IMR-90 (cell line): ENCODE measurements at regions not wholly inside any gene's neighbourhood (a gene's known extent, or its start where the extent isn't known, plus 50 kb on each side); places are given as distances from the start of the nearest gene placed in this dataset.

ENCODE experiments used
- ATAC-seq: fragments of 200-7000 bp; cut with Tn5 transposase; 2 replicates; pipeline ENCODE4 v1.9.1; 2020; ENCODE audit warnings: low read depth, mild to moderate bottlenecking, moderate library complexity
- BruUV-seq: library from RNA; stranded (reverse); fragments of 400-500 nt; replicated peaks from 2 replicates; lab custom pipeline; 2021; lab: Mats Ljungman, UMichigan
- CTCF ChIA-PET: fragments of 300-600 bp; formaldehyde crosslinking; extraction: SDS; loops from one replicate; lab custom pipeline; 2021; ENCODE audit warnings: antibody characterized with exemption; lab: Yijun Ruan, JAX
- POLR2A ChIA-PET: fragments of 300-600 bp; sonication (Branson Sonifier 250); formaldehyde crosslinking; loops from one replicate; lab custom pipeline; 2022; ENCODE audit warnings: antibody characterized with exemption; ENCODE audit not compliant: unreplicated experiment; lab: Charles Lee
- DNase-seq: peaks from one replicate; pipeline ENCODE4 v3.0.0; 2013
- H2AFZ ChIP-seq: replicated peaks from 2 replicates; pipeline ENCODE3; 2013; ENCODE audit warnings: low read length, mild to moderate bottlenecking; ENCODE audit not compliant: poor library complexity
- H2AK5ac ChIP-seq: 2 replicates; pipeline ENCODE4 v1.6.1; 2013; ENCODE audit warnings: low read depth, low read length, inconsistent platforms
- H2AK9ac ChIP-seq: replicated peaks from 2 replicates; pipeline ENCODE3; 2013; ENCODE audit warnings: mild to moderate bottlenecking, low read depth, low read length, moderate library complexity; ENCODE audit not compliant: poor library complexity
- H2BK120ac ChIP-seq: 2 replicates; pipeline ENCODE4 v1.6.1; 2013; ENCODE audit warnings: low read depth, low read length, inconsistent platforms
- H2BK15ac ChIP-seq: 3 replicates; pipeline ENCODE4 v1.6.1; 2013; ENCODE audit warnings: low read depth, low read length, inconsistent platforms
- H2BK20ac ChIP-seq: 2 replicates; pipeline ENCODE4 v1.6.1; 2013; ENCODE audit warnings: low read depth, mild to moderate bottlenecking, inconsistent platforms, low read length, moderate library complexity
- H2BK5ac ChIP-seq: 2 replicates; pipeline ENCODE4 v1.6.1; 2013; ENCODE audit warnings: mild to moderate bottlenecking, low read depth, low read length, inconsistent platforms; ENCODE audit not compliant: poor library complexity, severe bottlenecking
- H3K14ac ChIP-seq: replicated peaks from 2 replicates; pipeline ENCODE4 v1.6.1; 2013; ENCODE audit warnings: low read depth, low read length, inconsistent platforms
- H3K18ac ChIP-seq: 2 replicates; pipeline ENCODE4 v1.6.1; 2013; ENCODE audit warnings: low read depth, low read length, control low read depth
- H3K23ac ChIP-seq: 2 replicates; pipeline ENCODE4 v1.6.1; 2013; ENCODE audit warnings: low read depth, low read length, inconsistent platforms
- H3K27ac ChIP-seq: 2 replicates; pipeline ENCODE4 v1.5.1; 2013; ENCODE audit warnings: mild to moderate bottlenecking, control low read depth, low read length; ENCODE audit not compliant: insufficient read depth
- H3K27me3 ChIP-seq: 2 replicates; pipeline ENCODE4 v1.6.1; 2013; ENCODE audit warnings: low read length; ENCODE audit not compliant: control insufficient read depth, insufficient read depth
- H3K36me3 ChIP-seq: 2 replicates; pipeline ENCODE4 v1.6.1; 2013; ENCODE audit warnings: low read length, mixed read lengths; ENCODE audit not compliant: control insufficient read depth, insufficient read depth
- H3K4ac ChIP-seq: 2 replicates; pipeline ENCODE4 v1.6.1; 2013; ENCODE audit warnings: low read depth, low read length, inconsistent platforms
- H3K4me1 ChIP-seq: 2 replicates; pipeline ENCODE4 v1.6.1; 2013; ENCODE audit warnings: low read length, mixed read lengths; ENCODE audit not compliant: control insufficient read depth, insufficient read depth
- H3K4me2 ChIP-seq: 2 replicates; pipeline ENCODE4 v1.6.1; 2013; ENCODE audit warnings: low read depth, mild to moderate bottlenecking, control low read depth, low read length, moderate library complexity
- H3K4me3 ChIP-seq: 2 replicates; pipeline ENCODE4 v1.5.1; 2013; ENCODE audit warnings: low read depth, mild to moderate bottlenecking, control low read depth, low read length, moderate library complexity; ENCODE audit not compliant: insufficient read depth
- H3K56ac ChIP-seq: 2 replicates; pipeline ENCODE4 v1.6.1; 2013; ENCODE audit warnings: low read length, inconsistent platforms; ENCODE audit not compliant: insufficient read depth; ENCODE audit errors: extremely low read depth
- H3K79me1 ChIP-seq, 2 experiments: 2 replicates each; pipeline ENCODE4 v1.6.1; 2013; ENCODE audit warnings: low read length in 2 of 2, inconsistent platforms in 1 of 2, low read depth in 1 of 2
- H3K9ac ChIP-seq: 2 replicates; pipeline ENCODE4 v1.6.1; 2013; ENCODE audit warnings: low read depth, low read length, control low read depth
- H3K9me1 ChIP-seq: 2 replicates; pipeline ENCODE4 v1.6.1; 2013; ENCODE audit warnings: low read length, inconsistent platforms; ENCODE audit not compliant: insufficient read depth
- H3K9me3 ChIP-seq: 2 replicates; pipeline ENCODE4 v1.6.1; 2013; ENCODE audit warnings: low read length; ENCODE audit not compliant: control insufficient read depth, insufficient read depth
- H4K20me1 ChIP-seq: 2 replicates; pipeline ENCODE4 v1.6.1; 2013; ENCODE audit warnings: low read length, inconsistent platforms; ENCODE audit not compliant: insufficient read depth
- H4K5ac ChIP-seq: 2 replicates; pipeline ENCODE4 v1.6.1; 2013; ENCODE audit warnings: mild to moderate bottlenecking, low read depth, low read length, control low read depth
- H4K8ac ChIP-seq, 2 experiments: 2 replicates each; pipeline ENCODE4 v1.6.1; 2013; ENCODE audit warnings: low read depth in 2 of 2, low read length in 2 of 2, control low read depth in 1 of 2, inconsistent platforms in 1 of 2
- H4K91ac ChIP-seq: 2 replicates; pipeline ENCODE4 v1.6.1; 2013; ENCODE audit warnings: low read depth, low read length, inconsistent platforms; ENCODE audit not compliant: insufficient read depth
- FOS ChIP-seq: fragments of 150-350 bp; IDR thresholded peaks from 2 replicates; pipeline ENCODE4 v1.6.1; 2016; ENCODE audit warnings: low read depth, low read length
- MAZ ChIP-seq: IDR thresholded peaks from 2 replicates; pipeline ENCODE4 v1.6.1; 2012; ENCODE audit warnings: low read depth, mild to moderate bottlenecking, low read length, improper control_type of control experiment, moderate library complexity, borderline replicate concordance
- NFE2L2 ChIP-seq: fragments of 150-350 bp; IDR thresholded peaks from 2 replicates; pipeline ENCODE4 v1.6.1; 2016; ENCODE audit warnings: low read depth, mild to moderate bottlenecking, low read length
- RCOR1 ChIP-seq: IDR thresholded peaks from 2 replicates; pipeline ENCODE4 v1.6.1; 2012; ENCODE audit warnings: mild to moderate bottlenecking, low read length, improper control_type of control experiment; ENCODE audit not compliant: insufficient replicate concordance
- RFX5 ChIP-seq: IDR thresholded peaks from 2 replicates; pipeline ENCODE4 v1.8.0; 2012; ENCODE audit warnings: low read depth, mild to moderate bottlenecking, low read length, moderate library complexity
- SMC3 ChIP-seq: fragments of 150-350 bp; IDR thresholded peaks from 2 replicates; pipeline ENCODE4 v1.6.1; 2016; ENCODE audit warnings: low read depth, mild to moderate bottlenecking, antibody characterized with exemption, low read length, moderate library complexity
- WGBS, 2 experiments: methylation state at CpG; one replicate each; pipeline versions ENCODE4 v1.1.5 to v1.1.7; 2013; ENCODE audit warnings: missing lambda C conversion rate in 2 of 2; ENCODE audit not compliant: insufficient read length in 1 of 2; ENCODE audit errors: extremely low coverage in 2 of 2; 5-methylcytosine and 5-hydroxymethylcytosine counted together
- dilution Hi-C: fragments of 300-500 bp; cut with HindIII; formaldehyde crosslinking; loops from one replicate; pipeline ENCODE4 v1.14.3; 2018; ENCODE audit warnings: low sequenced_read_pairs; ENCODE audit not compliant: unreplicated experiment
- in situ Hi-C: fragments of 300-500 bp; cut with MboI; formaldehyde crosslinking; loops from 3 replicates; pipeline ENCODE4 v1.14.3; 2019; ENCODE audit warnings: low sequenced_read_pairs, inconsistent platforms, mixed read lengths
- intact Hi-C: fragments of 100-400 bp; cut with micrococcal nuclease; formaldehyde crosslinking; loops from 2 replicates; pipeline ENCODE4 v1.10.0; 2022
- TF ChIP-seq, protein P1 (sequence below): fragments of 150-350 bp; IDR thresholded peaks from 2 replicates; pipeline ENCODE4 v1.6.1; 2017; ENCODE audit warnings: mild to moderate bottlenecking, antibody characterized with exemption, low read length, low read depth
- TF ChIP-seq, protein P2 (sequence below): conservative IDR thresholded peaks from 2 replicates; pipeline ENCODE4 v1.5.1; 2012; ENCODE audit warnings: mild to moderate bottlenecking, low read depth, low read length, improper control_type of control experiment

DNA sequence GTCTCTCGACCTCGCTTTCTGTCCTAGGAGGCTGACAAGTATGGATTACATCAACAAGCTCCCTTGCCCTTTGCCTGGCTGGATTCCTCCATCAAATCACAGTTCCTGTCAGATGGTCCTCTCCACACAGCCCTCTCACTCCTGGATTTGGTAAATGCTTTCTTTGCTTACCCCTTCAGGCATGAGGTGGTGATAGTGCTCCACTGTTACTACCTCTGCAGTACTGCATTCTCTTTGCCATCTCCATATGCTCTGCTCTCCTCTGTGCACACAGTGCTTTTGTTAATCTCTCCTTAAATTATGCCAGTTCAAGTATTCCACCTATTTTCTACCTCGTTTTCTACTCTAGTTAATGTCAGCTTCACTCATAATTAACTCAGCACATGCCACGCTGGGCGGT, 279.2 kb downstream of the DMAC1 start:
- H3K4me3 ChIP-seq, result no peak overlapping the region
- no peak overlapping the region for H4K5ac ChIP-seq
- no peak overlapping the region for H3K27ac ChIP-seq
- no peak overlapping the region for H3K14ac ChIP-seq
- H4K20me1 ChIP-seq, result no peaks in the 10 kb centered on the region
- intact Hi-C loops (no loop called here), dilution Hi-C loops (no loop called here), in situ Hi-C loops (no loop called here)
- ChIA-PET CTCF (no interaction called here), POLR2A (no interaction called here)
- H3K9ac ChIP-seq, result no peak overlapping the region
- no peak overlapping the region for H2AK5ac ChIP-seq
- H3K9me3 ChIP-seq, result no peaks in the 10 kb centered on the region
- no peak overlapping the region for H2BK20ac ChIP-seq
- BruUV-seq, result no TSS peak
- DNase-seq (no peak), ATAC-seq (no peak)
- H2BK120ac ChIP-seq, result no peak overlapping the region
- H4K91ac ChIP-seq, result no peak overlapping the region
- H3K4ac ChIP-seq, result no peak overlapping the region
- no peaks in the 10 kb centered on the region for H3K9me1 ChIP-seq
- no peak overlapping the region for H2AFZ ChIP-seq
- H3K36me3 ChIP-seq, result no peaks in the 10 kb centered on the region
- H3K79me1 ChIP-seq, result no peaks in the 10 kb centered on the region
- no peak overlapping the region for H3K18ac ChIP-seq
- no peaks in the 10 kb centered on the region for H3K27me3 ChIP-seq
- TF ChIP-seq, protein P1, sequence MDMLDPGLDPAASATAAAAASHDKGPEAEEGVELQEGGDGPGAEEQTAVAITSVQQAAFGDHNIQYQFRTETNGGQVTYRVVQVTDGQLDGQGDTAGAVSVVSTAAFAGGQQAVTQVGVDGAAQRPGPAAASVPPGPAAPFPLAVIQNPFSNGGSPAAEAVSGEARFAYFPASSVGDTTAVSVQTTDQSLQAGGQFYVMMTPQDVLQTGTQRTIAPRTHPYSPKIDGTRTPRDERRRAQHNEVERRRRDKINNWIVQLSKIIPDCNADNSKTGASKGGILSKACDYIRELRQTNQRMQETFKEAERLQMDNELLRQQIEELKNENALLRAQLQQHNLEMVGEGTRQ, result no peak
- TF ChIP-seq RCOR1 (no peak), FOS (no peak), MAZ (no peak), SMC3 (no peak), NFE2L2 (no peak), RFX5 (no peak)
- TF ChIP-seq, protein P2, sequence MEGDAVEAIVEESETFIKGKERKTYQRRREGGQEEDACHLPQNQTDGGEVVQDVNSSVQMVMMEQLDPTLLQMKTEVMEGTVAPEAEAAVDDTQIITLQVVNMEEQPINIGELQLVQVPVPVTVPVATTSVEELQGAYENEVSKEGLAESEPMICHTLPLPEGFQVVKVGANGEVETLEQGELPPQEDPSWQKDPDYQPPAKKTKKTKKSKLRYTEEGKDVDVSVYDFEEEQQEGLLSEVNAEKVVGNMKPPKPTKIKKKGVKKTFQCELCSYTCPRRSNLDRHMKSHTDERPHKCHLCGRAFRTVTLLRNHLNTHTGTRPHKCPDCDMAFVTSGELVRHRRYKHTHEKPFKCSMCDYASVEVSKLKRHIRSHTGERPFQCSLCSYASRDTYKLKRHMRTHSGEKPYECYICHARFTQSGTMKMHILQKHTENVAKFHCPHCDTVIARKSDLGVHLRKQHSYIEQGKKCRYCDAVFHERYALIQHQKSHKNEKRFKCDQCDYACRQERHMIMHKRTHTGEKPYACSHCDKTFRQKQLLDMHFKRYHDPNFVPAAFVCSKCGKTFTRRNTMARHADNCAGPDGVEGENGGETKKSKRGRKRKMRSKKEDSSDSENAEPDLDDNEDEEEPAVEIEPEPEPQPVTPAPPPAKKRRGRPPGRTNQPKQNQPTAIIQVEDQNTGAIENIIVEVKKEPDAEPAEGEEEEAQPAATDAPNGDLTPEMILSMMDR, result no peak
- H2AK9ac ChIP-seq, result no peak overlapping the region
- no peak overlapping the region for H3K4me2 ChIP-seq
- WGBS, 2 experiments, result no CpG with 5 or more reads among the region's 5 CpGs
- no peaks in the 10 kb centered on the region for H3K4me1 ChIP-seq
- no peak overlapping the region for H3K23ac ChIP-seq
- no peak overlapping the region for H3K56ac ChIP-seq
- H2BK5ac ChIP-seq, result no peak overlapping the region
- H2BK15ac ChIP-seq, result no peak overlapping the region
- H4K8ac ChIP-seq, result no peak overlapping the region
